HG02798 (cell line): ENCODE measurements at regions not wholly inside any gene's neighbourhood (a gene's known extent, or its start where the extent isn't known, plus 50 kb on each side); places are given as distances from the start of the nearest gene placed in this dataset.
"Not testable (repeated sequence)": the region's sequence is repeated elsewhere in the genome, so short reads cannot be mapped to it uniquely, and the experiment has no call there.

Experiments used
- ATAC-seq: cut with Tn5 transposase; IDR thresholded peaks from one replicate; pipeline ENCODE4 v1.9.1; 2021; ENCODE audit warnings: mild to moderate bottlenecking; ENCODE audit not compliant: unreplicated experiment, poor library complexity

GRCh38 chr10:65234261-65234660, 1691.6 kb upstream of the LRRTM3 start:
- no peak for ATAC-seq

DNA sequence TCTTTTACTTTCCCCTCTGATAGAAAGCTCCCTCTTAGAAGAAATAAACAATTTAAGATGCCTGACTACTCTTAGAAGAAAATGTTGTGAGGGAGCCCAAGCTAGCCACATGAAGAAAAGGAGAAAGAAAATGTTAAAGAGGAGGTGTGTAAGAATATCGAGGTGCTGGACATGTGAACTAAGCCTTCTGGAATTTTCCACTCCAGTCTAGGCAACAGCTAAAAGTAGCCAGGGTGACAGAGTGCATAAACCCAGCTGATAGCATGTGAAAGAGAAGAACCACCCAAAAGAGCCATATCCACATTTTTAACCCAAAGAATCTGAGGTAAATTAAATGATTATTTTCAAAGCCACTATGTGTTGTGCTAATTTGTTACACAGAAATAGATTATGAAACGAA, 1690.6 kb upstream of the LRRTM3 start:
- ATAC-seq = no peak

- no peak for ATAC-seq
These were observed 1690.0 kb upstream of the LRRTM3 start for GRCh38 chr10:65235846-65236245.

DNA sequence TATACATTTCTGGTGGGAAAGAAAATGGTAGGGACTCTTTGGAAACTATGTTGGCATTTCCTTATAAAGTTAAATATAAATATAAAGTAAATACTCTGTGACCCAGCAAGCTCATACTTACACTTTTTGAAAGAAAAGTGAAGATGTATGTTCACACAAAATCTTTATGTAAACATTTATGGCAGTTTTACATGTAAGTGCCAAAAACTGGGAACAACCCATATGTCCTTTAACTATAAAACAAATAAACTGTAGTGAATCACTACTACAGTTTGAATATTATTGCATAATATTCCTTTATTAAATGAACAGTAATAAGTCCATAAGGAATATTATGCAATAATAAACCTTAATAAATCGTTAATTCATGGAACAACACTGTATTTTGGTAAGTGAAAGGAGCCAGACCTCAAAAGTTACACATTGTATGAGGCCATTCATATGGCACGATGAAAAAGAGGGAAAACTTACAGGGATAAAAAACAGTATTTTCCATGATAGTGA, 1660.3 kb upstream of the LRRTM3 start:
- no peak for ATAC-seq

DNA sequence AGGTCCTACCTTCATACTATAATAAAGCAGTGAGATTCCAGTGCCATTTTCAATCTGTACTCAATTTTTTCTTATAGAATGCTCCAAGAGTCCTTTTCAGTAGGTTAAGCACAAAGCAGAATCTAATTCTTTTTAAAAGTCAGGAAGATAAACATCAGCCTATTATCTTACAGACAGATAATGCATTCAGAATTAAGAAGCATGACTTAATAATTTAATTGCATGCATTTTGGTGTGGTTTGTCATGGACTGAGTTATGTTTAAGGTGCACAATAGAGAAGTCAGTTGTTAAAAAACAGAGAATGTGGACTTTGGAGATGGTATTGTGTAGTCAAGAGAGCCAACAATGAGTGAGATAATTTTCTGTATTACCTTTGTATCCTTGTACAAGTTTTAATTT, 1656.3 kb upstream of the LRRTM3 start:
- ATAC-seq = not testable (repeated sequence)

DNA sequence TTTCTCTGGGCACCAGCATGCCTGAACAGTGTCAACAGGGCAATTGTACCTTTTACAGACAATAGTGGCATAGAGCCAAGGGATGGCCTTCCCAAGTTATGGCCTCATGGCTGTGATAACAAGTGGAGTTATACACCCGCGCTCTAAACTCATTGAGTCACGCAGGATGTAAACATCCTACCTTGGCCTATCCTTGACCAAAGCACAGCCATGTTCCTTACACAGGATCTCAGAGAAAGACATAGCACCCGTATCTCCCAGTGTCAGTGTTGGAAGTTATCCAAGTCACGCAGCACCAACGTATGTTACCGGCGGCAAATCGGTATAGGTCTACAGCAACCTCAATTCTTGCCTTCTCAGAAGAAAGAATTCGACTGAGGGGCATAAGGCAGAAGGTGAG, 1654.9 kb upstream of the LRRTM3 start:
- ATAC-seq = no peak

GRCh38 chr10:65273115-65273514, 1652.7 kb upstream of the LRRTM3 start:
- ATAC-seq = no peak

DNA sequence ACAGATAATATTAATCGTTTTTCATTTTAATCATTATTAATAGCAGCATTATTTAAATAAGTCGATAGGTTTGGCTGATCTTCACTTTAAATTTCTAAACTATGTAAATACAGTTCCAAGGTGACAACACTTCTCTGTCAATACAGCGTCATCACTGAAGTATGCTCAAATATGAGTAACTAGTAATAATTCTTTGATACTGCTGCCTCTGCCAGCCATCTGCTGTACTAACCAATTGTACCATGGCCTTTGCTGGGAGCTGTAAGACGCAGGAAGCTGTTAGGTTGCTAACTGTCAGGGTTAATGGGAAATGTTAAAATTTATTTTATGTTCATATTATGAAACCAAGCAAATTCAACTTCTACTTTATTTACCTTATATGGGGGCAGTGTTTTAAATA, 1650.5 kb upstream of the LRRTM3 start:
- ATAC-seq = no peak

DNA sequence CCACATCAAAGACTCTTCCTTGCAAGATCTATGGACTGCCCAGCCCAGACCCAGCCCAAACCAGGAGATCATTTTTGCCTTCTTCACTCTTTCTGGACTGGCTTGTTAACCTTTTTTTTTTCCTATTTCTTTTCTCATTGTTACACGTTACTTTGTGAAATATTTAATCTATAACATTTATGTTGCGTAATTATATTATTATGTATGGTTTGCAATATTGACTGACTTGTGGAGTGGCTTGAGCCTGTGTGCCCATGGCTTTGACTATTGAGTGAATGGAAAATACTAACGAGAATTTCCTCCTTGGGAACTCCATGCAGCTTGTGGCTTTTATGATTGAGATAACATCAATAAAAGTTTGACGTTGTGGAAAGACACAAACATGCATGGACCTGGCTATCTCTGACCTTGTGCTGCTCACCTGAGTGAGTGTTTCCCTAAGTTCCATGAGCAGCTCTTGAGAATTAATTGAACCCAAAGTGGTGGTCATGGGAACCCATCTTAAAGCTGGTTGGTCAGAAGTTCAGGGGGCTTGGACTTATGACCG, 1641.3 kb upstream of the LRRTM3 start:
- ATAC-seq = no peak

- ATAC-seq = not testable (repeated sequence)
These were observed 1640.1 kb upstream of the LRRTM3 start for GRCh38 chr10:65285726-65286125.

DNA sequence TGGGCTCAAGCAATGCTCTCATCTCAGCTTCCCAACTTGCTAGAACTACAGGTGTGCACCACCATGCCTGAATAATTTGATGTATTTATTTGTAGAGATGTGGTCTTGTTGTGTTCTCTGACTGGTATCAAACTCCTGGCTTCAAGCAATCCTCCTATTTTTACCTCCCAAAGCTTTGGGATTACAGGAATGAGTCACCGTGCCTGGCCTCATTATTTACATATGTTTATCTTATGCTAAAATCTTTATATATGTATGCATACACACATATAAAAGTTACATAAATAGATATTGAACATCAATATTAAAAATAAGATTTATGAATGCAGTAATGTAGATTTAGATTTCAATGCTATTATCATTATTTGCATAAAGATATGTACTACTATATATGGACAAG, 1634.5 kb upstream of the LRRTM3 start:
- no peak for ATAC-seq

GRCh38 chr10:65292551-65292950, 1633.3 kb upstream of the LRRTM3 start:
- no peak for ATAC-seq

GRCh38 chr10:65294329-65294728, 1631.5 kb upstream of the LRRTM3 start:
- no peak for ATAC-seq

GRCh38 chr10:65301181-65301580, 1624.7 kb upstream of the LRRTM3 start:
- no peak for ATAC-seq

GRCh38 chr10:65306201-65306600, 1619.6 kb upstream of the LRRTM3 start:
- ATAC-seq = no peak

DNA sequence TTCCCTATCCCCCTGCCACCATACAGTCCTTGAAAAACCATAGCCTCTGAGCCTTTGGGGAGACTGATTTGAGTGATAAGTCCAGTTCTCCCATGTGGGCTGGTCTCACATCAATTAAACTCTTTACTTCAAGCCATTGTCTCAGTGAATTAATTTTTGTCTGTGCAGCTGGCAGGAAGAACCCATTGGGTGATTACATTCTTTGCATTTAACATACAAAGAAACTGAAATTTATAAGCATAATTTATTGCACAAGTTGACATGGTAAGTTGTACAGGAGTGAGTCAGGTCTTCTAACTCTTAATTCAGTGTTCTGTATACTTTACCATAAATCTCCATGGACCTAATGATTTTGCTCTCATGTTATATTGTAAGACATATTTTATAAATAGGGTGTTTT, 1613.0 kb upstream of the LRRTM3 start:
- no peak for ATAC-seq

- no peak for ATAC-seq
These were observed 1612.4 kb upstream of the LRRTM3 start for GRCh38 chr10:65313406-65313805.

- no peak for ATAC-seq
These were observed 1611.6 kb upstream of the LRRTM3 start for GRCh38 chr10:65314253-65314652.

DNA sequence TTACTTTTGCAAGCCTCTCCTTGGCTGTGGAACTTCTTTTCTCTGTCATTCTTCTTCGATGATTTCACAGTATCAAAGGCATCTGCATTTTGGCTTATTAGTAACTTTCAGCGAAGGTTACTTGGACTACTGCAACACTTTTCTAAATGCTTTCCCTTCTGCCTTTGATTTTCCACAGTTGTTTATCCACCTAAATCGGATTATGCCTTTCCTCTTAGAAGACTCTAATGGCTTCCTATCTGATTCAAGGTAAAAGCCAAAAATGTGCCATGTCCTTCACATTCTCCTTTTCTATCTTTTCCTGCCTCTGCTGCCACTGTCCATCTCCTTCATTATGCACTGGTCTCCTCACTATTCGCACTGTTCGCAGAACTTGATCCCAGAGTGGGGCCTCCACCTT, 1606.3 kb upstream of the LRRTM3 start:
- ATAC-seq = no peak

DNA sequence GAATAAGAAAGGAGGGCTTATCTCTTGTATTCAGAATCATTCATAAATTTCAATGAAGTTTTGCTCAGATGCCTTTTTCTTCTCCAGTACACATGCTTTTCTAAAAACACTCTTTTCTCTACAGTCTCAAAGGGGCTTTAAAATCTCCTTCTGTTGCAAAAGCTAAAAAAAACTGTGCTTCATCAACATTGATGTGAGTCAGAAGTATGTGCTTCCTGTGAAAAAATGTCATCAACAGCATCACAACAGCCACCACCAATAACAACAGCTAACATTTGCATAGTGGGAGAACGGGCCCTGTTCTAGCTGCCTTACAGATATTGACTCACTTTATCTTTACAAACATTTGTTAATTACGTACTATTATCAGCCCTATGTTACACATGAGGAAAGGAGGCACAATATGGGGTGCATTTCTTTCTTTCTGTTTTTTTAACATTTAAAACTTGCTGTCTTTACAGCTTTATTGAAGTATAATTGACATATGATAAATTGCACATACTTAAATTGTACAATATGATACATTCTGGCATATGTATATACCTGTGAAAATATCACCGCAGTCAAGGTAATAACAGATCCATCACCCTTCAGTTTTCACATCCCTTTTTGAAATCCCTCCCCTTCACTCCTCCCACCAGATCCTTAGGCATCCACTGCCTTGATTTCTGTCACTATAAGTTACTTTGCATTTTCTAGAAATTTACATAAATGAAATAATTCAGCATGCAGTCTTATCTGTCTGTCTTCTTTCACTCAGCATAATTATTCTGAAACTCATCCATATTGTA, 1605.4 kb upstream of the LRRTM3 start:
- ATAC-seq = no peak

GRCh38 chr10:65323802-65324201, 1602.0 kb upstream of the LRRTM3 start:
- ATAC-seq = no peak

DNA sequence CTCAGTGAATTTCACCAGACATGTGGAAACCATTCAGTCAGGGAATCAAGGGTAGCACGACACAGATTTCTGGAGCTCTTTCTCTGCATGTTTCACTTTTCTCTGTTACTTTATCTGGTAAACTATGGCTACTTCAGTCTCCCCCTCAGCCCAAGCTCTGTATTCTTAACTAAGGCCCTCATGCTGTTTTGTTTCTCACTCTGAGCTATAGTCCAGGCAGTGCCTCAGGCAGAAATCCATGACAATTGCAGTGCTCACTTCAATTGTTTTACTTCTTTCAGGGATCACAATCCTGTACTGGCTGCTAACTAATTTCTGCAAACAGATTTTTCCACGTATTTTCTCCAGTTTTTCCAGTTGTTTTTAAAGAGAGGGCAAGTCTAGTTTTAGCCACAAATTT, 1599.9 kb upstream of the LRRTM3 start:
- ATAC-seq = no peak
